Islet precursor cell (in vitro differentiated cells): ENCODE measurements at regions not wholly inside any gene's neighbourhood (a gene's known extent, or its start where the extent isn't known, plus 50 kb on each side); places are given as distances from the start of the nearest gene placed in this dataset.

Experiments used
- DNase-seq: peaks from one replicate; pipeline ENCODE4 v3.0.0-alpha.2; 2018

- DNase-seq, result peak; percentile 7
Observed at GRCh38 chr2:42849311-42849710, 56.9 kb upstream of the HAAO start.

- DNase-seq, result peak; percentile 22
Observed at GRCh38 chr2:42848726-42849290, 56.4 kb upstream of the HAAO start.

- peak; percentile 12 for DNase-seq
Observed at GRCh38 chr2:42848265-42848664, 55.9 kb upstream of the HAAO start.

- DNase-seq, result no peak
Observed at GRCh38 chr2:42847596-42848151, 55.3 kb upstream of the HAAO start.

GRCh38 chr2:42846932-42847595 is 54.7 kb upstream of the HAAO start:
- no peak for DNase-seq

- peak; percentile 12 for DNase-seq
Observed at GRCh38 chr2:42846026-42846425, 53.6 kb upstream of the HAAO start.

GRCh38 chr2:42844901-42845821 is 52.8 kb upstream of the HAAO start:
- peak; percentile 43 for DNase-seq

- no peak for DNase-seq
Observed at GRCh38 chr2:42844366-42844765, 52.0 kb upstream of the HAAO start.

- no peak for DNase-seq
Observed at GRCh38 chr2:42843611-42844010, 51.2 kb upstream of the HAAO start.

GRCh38 chr2:42843131-42843530 is 50.7 kb upstream of the HAAO start:
- peak; percentile 33 for DNase-seq

GRCh38 chr2:42842466-42842865 is 50.1 kb upstream of the HAAO start:
- peak; percentile 28 for DNase-seq
